Upper lobe of right lung (tissue), 1 donor: ENCODE measurements at regions not wholly inside any gene's neighbourhood (a gene's known extent, or its start where the extent isn't known, plus 50 kb on each side); places are given as distances from the start of the nearest gene placed in this dataset.

Source experiments
- ATAC-seq: fragments of 200-7000 bp; cut with Tn5 transposase; one replicate; pipeline ENCODE4 v1.9.1; 2020; ENCODE audit warnings: mild to moderate bottlenecking, moderate library complexity
- DNase-seq: peaks from one replicate; pipeline ENCODE4 v3.0.0-alpha.2; 2020
- H3K27ac ChIP-seq: fragments of 200-600 bp; one replicate; pipeline ENCODE4 v1.8.0; 2022
- H3K27me3 ChIP-seq: fragments of 200-600 bp; one replicate; pipeline ENCODE4 v1.8.0; 2022; ENCODE audit warnings: mild to moderate bottlenecking
- H3K36me3 ChIP-seq: fragments of 200-600 bp; one replicate; pipeline ENCODE4 v1.8.0; 2022
- H3K4me1 ChIP-seq: fragments of 200-600 bp; one replicate; pipeline ENCODE4 v1.8.0; 2022
- H3K4me3 ChIP-seq: fragments of 200-600 bp; one replicate; pipeline ENCODE4 v1.8.0; 2022; ENCODE audit warnings: mild to moderate bottlenecking
- H3K9me3 ChIP-seq: fragments of 200-600 bp; one replicate; pipeline ENCODE4 v1.8.0; 2022
- intact Hi-C: fragments of 100-400 bp; cut with DNase I; formaldehyde crosslinking; loops from one replicate; pipeline ENCODE4 v1.11.0; 2022
- TF ChIP-seq, protein P1 (sequence below): fragments of 200-600 bp; IDR thresholded peaks from one replicate; pipeline ENCODE4 v1.8.0; 2022; ENCODE audit warnings: antibody characterized with exemption
- donor health status: DM: no; HTN: yes; CAD: no; lungs with severe emphysema.

GRCh38 chr4:117357866-117358265 lies 272.5 kb upstream of the TRAM1L1 start:
- TF ChIP-seq, protein P1, sequence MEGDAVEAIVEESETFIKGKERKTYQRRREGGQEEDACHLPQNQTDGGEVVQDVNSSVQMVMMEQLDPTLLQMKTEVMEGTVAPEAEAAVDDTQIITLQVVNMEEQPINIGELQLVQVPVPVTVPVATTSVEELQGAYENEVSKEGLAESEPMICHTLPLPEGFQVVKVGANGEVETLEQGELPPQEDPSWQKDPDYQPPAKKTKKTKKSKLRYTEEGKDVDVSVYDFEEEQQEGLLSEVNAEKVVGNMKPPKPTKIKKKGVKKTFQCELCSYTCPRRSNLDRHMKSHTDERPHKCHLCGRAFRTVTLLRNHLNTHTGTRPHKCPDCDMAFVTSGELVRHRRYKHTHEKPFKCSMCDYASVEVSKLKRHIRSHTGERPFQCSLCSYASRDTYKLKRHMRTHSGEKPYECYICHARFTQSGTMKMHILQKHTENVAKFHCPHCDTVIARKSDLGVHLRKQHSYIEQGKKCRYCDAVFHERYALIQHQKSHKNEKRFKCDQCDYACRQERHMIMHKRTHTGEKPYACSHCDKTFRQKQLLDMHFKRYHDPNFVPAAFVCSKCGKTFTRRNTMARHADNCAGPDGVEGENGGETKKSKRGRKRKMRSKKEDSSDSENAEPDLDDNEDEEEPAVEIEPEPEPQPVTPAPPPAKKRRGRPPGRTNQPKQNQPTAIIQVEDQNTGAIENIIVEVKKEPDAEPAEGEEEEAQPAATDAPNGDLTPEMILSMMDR, result no peak
- Histone ChIP-seq H3K27ac (no peak overlapping the region), H3K27me3 (no peaks in the 10 kb centered on the region), H3K36me3 (no peaks in the 10 kb centered on the region), H3K4me3 (no peak overlapping the region), H3K9me3 (no peaks in the 10 kb centered on the region), H3K4me1 (no peaks in the 10 kb centered on the region)
- DNase-seq, result no peak
- ATAC-seq, result no peak
- intact Hi-C loops, result no loop called here

- TF ChIP-seq, protein P1, result no peak
- H3K27me3 ChIP-seq, result no peaks in the 10 kb centered on the region
- no peaks in the 10 kb centered on the region for H3K4me1 ChIP-seq
- ATAC-seq (no peak), DNase-seq (no peak)
- H3K36me3 ChIP-seq, result no peaks in the 10 kb centered on the region
- no peak overlapping the region for H3K27ac ChIP-seq
- no peak overlapping the region for H3K4me3 ChIP-seq
- intact Hi-C loops, result no loop called here
- H3K9me3 ChIP-seq, result no peaks in the 10 kb centered on the region
Observed at GRCh38 chr4:117370944-117371668, 285.7 kb upstream of the TRAM1L1 start.

DNA sequence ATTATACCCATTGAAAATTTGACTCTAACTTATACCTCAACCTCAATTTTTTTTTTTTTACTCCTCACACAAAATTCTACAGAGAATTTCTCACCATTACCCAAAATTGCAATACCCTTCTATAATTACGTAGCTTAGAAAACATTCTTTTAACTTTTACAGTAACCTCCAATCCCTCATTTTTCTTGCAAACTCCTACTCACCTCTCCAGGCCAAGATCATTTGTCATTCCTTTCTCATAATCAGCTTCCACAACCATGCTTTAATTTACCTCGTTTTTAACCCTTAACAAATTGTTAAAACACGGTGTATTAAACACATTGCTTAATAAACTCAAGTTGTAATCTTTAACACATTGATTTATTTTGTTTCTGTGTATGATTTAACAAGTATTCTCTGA lies 289.7 kb upstream of the TRAM1L1 start:
- DNase-seq, result no peak
- Histone ChIP-seq H3K4me1 (no peaks in the 10 kb centered on the region), H3K9me3 (no peaks in the 10 kb centered on the region), H3K27ac (no peak overlapping the region), H3K4me3 (no peak overlapping the region), H3K36me3 (no peaks in the 10 kb centered on the region), H3K27me3 (no peaks in the 10 kb centered on the region)
- intact Hi-C loops, result no loop called here
- TF ChIP-seq, protein P1, result no peak
- ATAC-seq, result no peak

DNA sequence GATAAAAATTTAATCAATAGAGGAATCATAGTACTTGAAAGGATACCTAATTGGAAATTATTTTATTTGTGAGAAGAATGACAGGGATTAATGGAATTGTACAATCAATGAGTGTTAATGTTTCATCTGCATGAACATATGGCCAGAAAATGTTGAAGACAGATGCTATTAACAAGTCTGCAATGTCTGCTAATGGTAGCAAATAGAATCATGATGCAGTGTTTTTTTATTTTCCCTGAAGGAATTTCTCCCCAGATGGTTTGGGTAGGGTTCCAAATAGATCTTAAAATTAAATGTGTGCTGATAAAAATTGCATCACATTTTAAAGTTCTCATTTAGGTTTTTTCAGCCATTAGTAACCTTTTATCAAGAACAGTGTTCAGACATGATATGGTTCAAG lies 291.3 kb upstream of the TRAM1L1 start:
- ATAC-seq, result no peak
- TF ChIP-seq, protein P1, result no peak
- H3K36me3 ChIP-seq, result no peaks in the 10 kb centered on the region
- H3K4me3 ChIP-seq, result no peak overlapping the region
- no peaks in the 10 kb centered on the region for H3K4me1 ChIP-seq
- H3K27ac ChIP-seq, result no peak overlapping the region
- no peaks in the 10 kb centered on the region for H3K9me3 ChIP-seq
- intact Hi-C loops, result no loop called here
- H3K27me3 ChIP-seq, result no peaks in the 10 kb centered on the region
- DNase-seq, result no peak

- no peak for ATAC-seq
- Histone ChIP-seq H3K9me3 (no peaks in the 10 kb centered on the region), H3K27ac (no peak overlapping the region), H3K36me3 (no peaks in the 10 kb centered on the region), H3K4me3 (no peak overlapping the region), H3K4me1 (no peaks in the 10 kb centered on the region), H3K27me3 (no peaks in the 10 kb centered on the region)
- no peak for DNase-seq
- intact Hi-C loops, result no loop called here
- TF ChIP-seq, protein P1, result no peak
Observed at GRCh38 chr4:117378942-117379341, 293.6 kb upstream of the TRAM1L1 start.

DNA sequence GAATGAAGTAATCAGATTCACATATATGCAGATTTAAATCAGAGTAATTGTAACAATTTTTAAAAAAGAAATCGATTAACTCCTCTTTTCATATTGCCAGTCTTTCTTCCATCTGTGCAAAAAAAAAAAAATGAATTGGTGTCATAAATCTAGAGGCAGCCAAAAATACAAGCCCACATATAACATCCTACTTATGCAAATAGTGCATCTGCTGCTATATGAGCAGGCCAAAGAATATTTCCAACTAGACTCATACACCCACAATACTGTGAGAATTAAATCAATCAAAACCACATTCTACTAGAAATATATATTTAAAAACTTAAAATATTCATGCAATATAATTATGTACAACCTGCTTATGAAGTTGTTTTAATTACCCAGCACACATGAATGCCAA lies 298.1 kb upstream of the TRAM1L1 start:
- DNase-seq (no peak), ATAC-seq (no peak)
- Histone ChIP-seq H3K4me1 (no peaks in the 10 kb centered on the region), H3K27ac (no peak overlapping the region), H3K9me3 (no peaks in the 10 kb centered on the region), H3K4me3 (no peak overlapping the region), H3K27me3 (no peaks in the 10 kb centered on the region), H3K36me3 (no peaks in the 10 kb centered on the region)
- TF ChIP-seq, protein P1, result no peak
- intact Hi-C loops, result no loop called here
